ENCODE measurements at regions not wholly inside any gene's neighbourhood (a gene's known extent, or its start where the extent isn't known, plus 50 kb on each side); places are given as distances from the start of the nearest gene placed in this dataset.

- intact Hi-C loops (cut with DNase I), result no loop called here
These were observed 60.6 kb upstream of the NEDD4L start for GRCh38 chr18:57983472-57983871.

GRCh38 chr18:57982372-57983021 is 61.5 kb upstream of the NEDD4L start:
- Histone ChIP-seq H3K36me3 (no peaks in the 10 kb centered on the region), H3K9me3 (no peaks in the 10 kb centered on the region), H3K4me1 (ENCODE audit: insufficient read depth) (no peaks in the 10 kb centered on the region), H3K27ac (no peak overlapping the region), H3K4me3 (no peak overlapping the region), H3K27me3 (no peaks in the 10 kb centered on the region)
- 85 to 89% (median 87%) methylated on average over 11 of the region's 11 CpGs for WGBS, 3 donors
- TF ChIP-seq CTCF (IDR thresholded peaks at IDR 0.05) (no peak), POLR2A (IDR thresholded peaks at IDR 0.05) (no peak), EP300 (IDR thresholded peaks at IDR 0.05) (no peak)
- no peak for DNase-seq
- intact Hi-C loops (cut with DNase I), result no loop called here

More at GRCh38 chr18:57983472-57983871, 60.6 kb upstream of the NEDD4L start:
- 71 to 73% (median 72%) methylated on average over 3 of the region's 3 CpGs for WGBS, 3 donors
- Histone ChIP-seq H3K27ac (no peak overlapping the region), H3K4me3 (no peak overlapping the region), H3K36me3 (no peaks in the 10 kb centered on the region), H3K4me1 (ENCODE audit: insufficient read depth) (no peaks in the 10 kb centered on the region), H3K9me3 (no peaks in the 10 kb centered on the region), H3K27me3 (no peaks in the 10 kb centered on the region)
- DNase-seq, result no peak
- no peak for TF ChIP-seq CTCF (IDR thresholded peaks at IDR 0.05)
- TF ChIP-seq POLR2A (IDR thresholded peaks at IDR 0.05), result no peak
- no peak for TF ChIP-seq EP300 (IDR thresholded peaks at IDR 0.05)

- intact Hi-C loops (cut with DNase I), result no loop called here
- Histone ChIP-seq H3K4me1 (ENCODE audit: insufficient read depth) (no peaks in the 10 kb centered on the region), H3K4me3 (no peak overlapping the region), H3K27ac (no peak overlapping the region), H3K9me3 (no peaks in the 10 kb centered on the region), H3K27me3 (no peaks in the 10 kb centered on the region), H3K36me3 (no peaks in the 10 kb centered on the region)
- 89 to 96% (median 93%) methylated on average over 3 of the region's 3 CpGs for WGBS, 3 donors
- DNase-seq, result no peak
- TF ChIP-seq CTCF (IDR thresholded peaks at IDR 0.05) (no peak), EP300 (IDR thresholded peaks at IDR 0.05) (no peak), POLR2A (IDR thresholded peaks at IDR 0.05) (no peak)
These were observed 62.6 kb upstream of the NEDD4L start for GRCh38 chr18:57981308-57982028.

GRCh38 chr18:57980573-57981307 is 63.3 kb upstream of the NEDD4L start:
- intact Hi-C loops (cut with DNase I), result no loop called here
- H3K36me3 ChIP-seq, result no peaks in the 10 kb centered on the region
- WGBS, 3 donors, result 33 to 41% (median 37%) methylated on average over 4 of the region's 4 CpGs
- H3K4me1 ChIP-seq (ENCODE audit: insufficient read depth), result no peaks in the 10 kb centered on the region
- H3K4me3 ChIP-seq, result no peak overlapping the region
- H3K27me3 ChIP-seq, result no peaks in the 10 kb centered on the region
- no peak for DNase-seq
- H3K27ac ChIP-seq, result no peak overlapping the region
- TF ChIP-seq EP300 (IDR thresholded peaks at IDR 0.05) (no peak), CTCF (IDR thresholded peaks at IDR 0.05) (no peak), POLR2A (IDR thresholded peaks at IDR 0.05) (no peak)
- no peaks in the 10 kb centered on the region for H3K9me3 ChIP-seq
